ENCODE measurements at regions not wholly inside any gene's neighbourhood (a gene's known extent, or its start where the extent isn't known, plus 50 kb on each side); places are given as distances from the start of the nearest gene placed in this dataset.

DNA sequence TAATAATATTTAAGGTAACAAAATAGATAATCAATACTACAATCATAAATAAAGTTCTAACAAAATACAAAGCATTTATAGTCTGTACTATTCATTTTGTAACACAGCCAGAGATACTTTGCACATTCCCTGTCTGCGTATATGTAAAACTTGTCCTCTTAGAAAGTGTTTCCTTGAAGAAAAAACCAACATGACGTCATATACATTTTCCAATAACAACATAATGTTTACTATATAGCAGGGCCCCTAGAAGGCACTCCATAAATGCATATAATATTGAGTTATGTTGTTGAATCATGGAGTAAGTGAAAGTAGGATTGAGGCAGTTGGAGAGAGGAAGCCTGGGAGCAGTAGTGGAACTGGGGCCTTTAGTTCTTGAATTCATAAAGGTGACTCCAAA lies 371.4 kb upstream of the HTR2A start:
- TF ChIP-seq, protein P1, sequence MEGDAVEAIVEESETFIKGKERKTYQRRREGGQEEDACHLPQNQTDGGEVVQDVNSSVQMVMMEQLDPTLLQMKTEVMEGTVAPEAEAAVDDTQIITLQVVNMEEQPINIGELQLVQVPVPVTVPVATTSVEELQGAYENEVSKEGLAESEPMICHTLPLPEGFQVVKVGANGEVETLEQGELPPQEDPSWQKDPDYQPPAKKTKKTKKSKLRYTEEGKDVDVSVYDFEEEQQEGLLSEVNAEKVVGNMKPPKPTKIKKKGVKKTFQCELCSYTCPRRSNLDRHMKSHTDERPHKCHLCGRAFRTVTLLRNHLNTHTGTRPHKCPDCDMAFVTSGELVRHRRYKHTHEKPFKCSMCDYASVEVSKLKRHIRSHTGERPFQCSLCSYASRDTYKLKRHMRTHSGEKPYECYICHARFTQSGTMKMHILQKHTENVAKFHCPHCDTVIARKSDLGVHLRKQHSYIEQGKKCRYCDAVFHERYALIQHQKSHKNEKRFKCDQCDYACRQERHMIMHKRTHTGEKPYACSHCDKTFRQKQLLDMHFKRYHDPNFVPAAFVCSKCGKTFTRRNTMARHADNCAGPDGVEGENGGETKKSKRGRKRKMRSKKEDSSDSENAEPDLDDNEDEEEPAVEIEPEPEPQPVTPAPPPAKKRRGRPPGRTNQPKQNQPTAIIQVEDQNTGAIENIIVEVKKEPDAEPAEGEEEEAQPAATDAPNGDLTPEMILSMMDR (IDR thresholded peaks at IDR 0.05) = no peak
- no peak for TF ChIP-seq POLR2A (IDR thresholded peaks at IDR 0.05)
